HEK293 (cell line): ENCODE measurements at regions not wholly inside any gene's neighbourhood (a gene's known extent, or its start where the extent isn't known, plus 50 kb on each side); places are given as distances from the start of the nearest gene placed in this dataset.
A peak's percentile ranks its signal among the peaks of the same experiment; 100 is the strongest.

Experiments
- CTCF ChIA-PET: fragments of 350-600 bp; formaldehyde crosslinking; extraction: SDS; loops from one replicate; lab custom pipeline; 2021; ENCODE audit warnings: antibody characterized with exemption; lab: Yijun Ruan, JAX
- POLR2A ChIA-PET: fragments of 300-600 bp; formaldehyde crosslinking; extraction: SDS; loops from one replicate; lab custom pipeline; 2020; ENCODE audit warnings: antibody characterized with exemption, inconsistent platforms; lab: Yijun Ruan, JAX
- H3K27ac ChIP-seq: fragments of 200-500 bp; sonication (Bioruptor generic); 2 replicates; pipeline ENCODE4 v1.5.1; 2014; ENCODE audit warnings: low read depth, low read length, control low read depth, inconsistent platforms; ENCODE audit errors: extremely low read depth
- H3K36me3 ChIP-seq, 2 experiments: fragments of 200-500 bp in 1 of 2; sonication (Bioruptor generic) in 1 of 2; 1 replicate in 1 of 2; 2 replicates in 1 of 2; pipeline ENCODE4 v1.5.1; 2014 to 2017; ENCODE audit warnings: inconsistent platforms in 2 of 2, low read length in 2 of 2; ENCODE audit not compliant: control insufficient read depth in 2 of 2, insufficient read depth in 1 of 2
- H3K4me1 ChIP-seq: fragments of 200-500 bp; sonication (Bioruptor generic); 2 replicates; pipeline ENCODE4 v1.5.1; 2014; ENCODE audit warnings: mild to moderate bottlenecking, low read length, inconsistent platforms; ENCODE audit not compliant: control insufficient read depth, insufficient read depth
- H3K4me3 ChIP-seq: 2 replicates; pipeline ENCODE4 v1.5.1; 2011; ENCODE audit warnings: low read depth, mild to moderate bottlenecking, control low read depth, low read length, moderate library complexity
- H3K9me3 ChIP-seq: fragments of 200-500 bp; sonication (Bioruptor generic); 2 replicates; pipeline ENCODE4 v1.5.1; 2014; ENCODE audit warnings: low read depth, low read length, inconsistent platforms; ENCODE audit not compliant: control insufficient read depth, insufficient read depth
- ATF2 ChIP-seq: fragments of 450-650 bp; formaldehyde crosslinking; IDR thresholded peaks from 2 replicates; pipeline ENCODE4 v1.5.1; 2016; ENCODE audit warnings: missing biosample characterization, missing genetic modification characterization, low read depth
- BCL6B ChIP-seq: fragments of 450-650 bp; formaldehyde crosslinking; IDR thresholded peaks from 2 replicates; pipeline ENCODE4 v1.5.1; 2017; ENCODE audit warnings: missing biosample characterization, missing genetic modification characterization
- FEZF1 ChIP-seq: fragments of 450-650 bp; formaldehyde crosslinking; IDR thresholded peaks from 2 replicates; pipeline ENCODE4 v1.5.1; 2016; ENCODE audit warnings: missing biosample characterization, missing genetic modification characterization
- GFI1B ChIP-seq: fragments of 450-650 bp; formaldehyde crosslinking; IDR thresholded peaks from 2 replicates; pipeline ENCODE4 v1.5.1; 2016; ENCODE audit warnings: missing biosample characterization, missing genetic modification characterization
- HIC1 ChIP-seq: fragments of 450-650 bp; formaldehyde crosslinking; IDR thresholded peaks from 2 replicates; pipeline ENCODE4 v1.5.1; 2016; ENCODE audit warnings: missing biosample characterization, missing genetic modification characterization
- RBAK ChIP-seq: fragments of 450-650 bp; formaldehyde crosslinking; IDR thresholded peaks from 2 replicates; pipeline ENCODE4 v1.5.1; 2016; ENCODE audit warnings: missing biosample characterization, missing genetic modification characterization
- SCRT1 ChIP-seq: fragments of 450-650 bp; formaldehyde crosslinking; IDR thresholded peaks from 2 replicates; pipeline ENCODE4 v1.5.1; 2016; ENCODE audit warnings: missing biosample characterization, missing genetic modification characterization, borderline replicate concordance
- TRIM28 ChIP-seq: IDR thresholded peaks from 2 replicates; pipeline ENCODE4 v1.6.1; 2011; ENCODE audit warnings: low read length, control low read depth, borderline replicate concordance
- WT1 ChIP-seq: fragments of 450-650 bp; formaldehyde crosslinking; IDR thresholded peaks from 2 replicates; pipeline ENCODE4 v1.5.1; 2016; ENCODE audit warnings: missing biosample characterization, missing genetic modification characterization
- YY1 ChIP-seq: fragments of 450-650 bp; formaldehyde crosslinking; IDR thresholded peaks from 2 replicates; pipeline ENCODE4 v1.5.1; 2018; ENCODE audit warnings: missing biosample characterization, missing genetic modification characterization
- ZBTB6 ChIP-seq: fragments of 450-650 bp; formaldehyde crosslinking; IDR thresholded peaks from 2 replicates; pipeline ENCODE4 v1.5.1; 2017; ENCODE audit warnings: missing biosample characterization, missing genetic modification characterization
- ZNF248 ChIP-seq: fragments of 450-650 bp; formaldehyde crosslinking; IDR thresholded peaks from 2 replicates; pipeline ENCODE4 v1.5.1; 2017; ENCODE audit warnings: missing biosample characterization, missing genetic modification characterization
- ZNF394 ChIP-seq: fragments of 450-650 bp; formaldehyde crosslinking; IDR thresholded peaks from 2 replicates; pipeline ENCODE4 v1.5.1; 2016; ENCODE audit warnings: missing biosample characterization, missing genetic modification characterization, mild to moderate bottlenecking, moderate library complexity, borderline replicate concordance
- ZNF416 ChIP-seq: fragments of 450-650 bp; formaldehyde crosslinking; IDR thresholded peaks from 2 replicates; pipeline ENCODE4 v1.5.1; 2016; ENCODE audit warnings: missing biosample characterization, missing genetic modification characterization
- ZNF48 ChIP-seq: fragments of 450-650 bp; formaldehyde crosslinking; IDR thresholded peaks from 2 replicates; pipeline ENCODE4 v1.5.1; 2016; ENCODE audit warnings: missing biosample characterization, missing genetic modification characterization
- ZNF555 ChIP-seq: fragments of 450-650 bp; formaldehyde crosslinking; conservative IDR thresholded peaks from 2 replicates; pipeline ENCODE4 v1.5.1; 2017; ENCODE audit warnings: missing biosample characterization, mild to moderate bottlenecking, missing genetic modification characterization, inconsistent platforms
- ZNF623 ChIP-seq: fragments of 450-650 bp; formaldehyde crosslinking; IDR thresholded peaks from 2 replicates; pipeline ENCODE4 v1.5.1; 2016; ENCODE audit warnings: missing biosample characterization, missing genetic modification characterization
- ZNF645 ChIP-seq: fragments of 450-650 bp; formaldehyde crosslinking; IDR thresholded peaks from 2 replicates; pipeline ENCODE4; 2016; ENCODE audit warnings: missing biosample characterization, missing genetic modification characterization
- ZNF677 ChIP-seq: fragments of 450-650 bp; IDR thresholded peaks from 2 replicates; pipeline ENCODE4 v1.5.0; 2018; ENCODE audit warnings: missing biosample characterization, mild to moderate bottlenecking, missing genetic modification characterization, moderate library complexity
- ZNF768 ChIP-seq: fragments of 450-650 bp; formaldehyde crosslinking; IDR thresholded peaks from 2 replicates; pipeline ENCODE4 v1.5.1; 2018; ENCODE audit warnings: missing biosample characterization, mild to moderate bottlenecking, missing genetic modification characterization
- ZNF837 ChIP-seq: fragments of 450-650 bp; formaldehyde crosslinking; IDR thresholded peaks from 2 replicates; pipeline ENCODE4 v1.5.1; 2016; ENCODE audit warnings: missing biosample characterization, missing genetic modification characterization

GRCh38 chr15:98217356-98217755 lies 256.9 kb downstream of the ARRDC4 start:
- TF ChIP-seq ZNF645 (tag by site-specific recombination), result no peak
- no peak for TF ChIP-seq FEZF1 (tag by site-specific recombination)
- TF ChIP-seq YY1, result no peak
- no peak for TF ChIP-seq ZNF623 (tag by site-specific recombination)
- no peak for TF ChIP-seq ZNF248 (tag by site-specific recombination)
- TF ChIP-seq GFI1B (tag by site-specific recombination), result no peak
- no peak for TF ChIP-seq ZNF48 (tag by site-specific recombination)
- peaks cover 2% of the 10 kb centered on the region for H3K4me1 ChIP-seq
- ChIA-PET CTCF (no interaction called here), POLR2A (no interaction called here)
- no peaks in the 10 kb centered on the region for H3K36me3 ChIP-seq
- H3K27ac ChIP-seq, result no peak overlapping the region
- no peak overlapping the region for H3K4me3 ChIP-seq
- H3K9me3 ChIP-seq, result no peaks in the 10 kb centered on the region

- ChIA-PET CTCF (interaction anchor here (0.5 to 1.8 kb wide), 2 partner anchors 72 to 74 kb away, joined by 3 to 6 read pairs; no protein-coding TSS in a partner anchor), POLR2A (no interaction called here)
- TF ChIP-seq WT1 (tag by site-specific recombination) (no peak), HIC1 (no peak), RBAK (no peak), ZNF677 (tag by site-specific recombination) (no peak), ZBTB6 (tag by site-specific recombination) (no peak), ZNF416 (tag by site-specific recombination) (no peak), TRIM28 (no peak)
- TF ChIP-seq, all 188 proteins: peak for 0
- Histone ChIP-seq H3K27ac (no peak overlapping the region), H3K9me3 (no peaks in the 10 kb centered on the region), H3K4me3 (no peak overlapping the region), H3K36me3 (no peaks in the 10 kb centered on the region), H3K4me1 (no peaks in the 10 kb centered on the region; the same call in 1 of the 2 replicates)
These were observed 260.6 kb downstream of the ARRDC4 start for GRCh38 chr15:98221144-98221543.

- POLR2A ChIA-PET, result no interaction called here
- no peaks in the 10 kb centered on the region for H3K9me3 ChIP-seq
- TF ChIP-seq ZNF768 (tag by site-specific recombination) (no peak), ZNF623 (tag by site-specific recombination) (no peak), SCRT1 (tag by site-specific recombination) (no peak), ZNF394 (tag by site-specific recombination) (no peak), ZNF555 (tag by site-specific recombination) (no peak), ZNF837 (tag by site-specific recombination) (no peak), BCL6B (no peak), ATF2 (tag by site-specific recombination) (peak; percentile 38; the same call in 1 of the 2 replicates)
- H3K27ac ChIP-seq, result no peak overlapping the region
- CTCF ChIA-PET, result interaction anchor here (0.5 to 1.8 kb wide), 2 partner anchors 71 to 73 kb away, joined by 3 to 6 read pairs; no protein-coding TSS in a partner anchor
- H3K36me3 ChIP-seq, result no peaks in the 10 kb centered on the region
- no peak overlapping the region for H3K4me3 ChIP-seq
- H3K4me1 ChIP-seq, result no peaks in the 10 kb centered on the region
These were observed 261.1 kb downstream of the ARRDC4 start for GRCh38 chr15:98221577-98221976.
